GM12878 (cell line): ENCODE measurements at regions not wholly inside any gene's neighbourhood (a gene's known extent, or its start where the extent isn't known, plus 50 kb on each side); places are given as distances from the start of the nearest gene placed in this dataset.

Source experiments
- ATAC-seq: fragments of 200-7000 bp; cut with Tn5 transposase; 3 replicates; pipeline ENCODE4 v1.9.1; 2020; ENCODE audit warnings: mild to moderate bottlenecking, moderate library complexity
- BruUV-seq: library from RNA; stranded (reverse); fragments of 400-500 nt; replicated peaks from 2 replicates; lab custom pipeline; 2021; lab: Mats Ljungman, UMichigan
- CTCF ChIA-PET: fragments of 300-600 bp; sonication (Branson Sonifier 250); formaldehyde crosslinking; extraction: SDS; loops from one replicate; lab custom pipeline; 2021; ENCODE audit warnings: inconsistent platforms; lab: Yijun Ruan, JAX
- POLR2A ChIA-PET: fragments of 350-600 bp; formaldehyde crosslinking; extraction: SDS; loops from one replicate; lab custom pipeline; 2021; ENCODE audit warnings: inconsistent platforms; lab: Charles Lee
- RAD21 ChIA-PET: fragments of 300-600 bp; sonication (Branson Sonifier 250); formaldehyde crosslinking; loops from one replicate; lab custom pipeline; 2023; ENCODE audit warnings: antibody characterized with exemption; ENCODE audit not compliant: unreplicated experiment; lab: Charles Lee
- SMC1A ChIA-PET: fragments of 300-600 bp; sonication (Branson Sonifier 250); formaldehyde crosslinking; loops from one replicate; lab custom pipeline; 2023; ENCODE audit not compliant: unreplicated experiment, uncharacterized antibody; lab: Charles Lee
- DNase-seq: peaks from one replicate; pipeline ENCODE4 v3.0.0-alpha.2; 2011; ENCODE audit warnings: low read depth, low spot score
- FAIRE-seq: peaks from 3 replicates; lab custom pipeline; 2011; peaks lifted over from hg19 to GRCh38; lab: Jason Lieb, UNC
- H2AFZ ChIP-seq: 2 replicates; pipeline ENCODE4 v1.6.0; 2011; ENCODE audit warnings: low read depth, low read length, control low read depth; ENCODE audit not compliant: control insufficient read depth
- H3K27ac ChIP-seq: 2 replicates; pipeline ENCODE4 v1.5.1; 2011; ENCODE audit warnings: control low read depth; ENCODE audit not compliant: control insufficient read depth, insufficient read depth
- H3K27me3 ChIP-seq, 2 experiments: replicated peaks in 1 of 2; 2 replicates each; pipeline versions ENCODE4 v1.6.0 to v1.6.1; 2011; ENCODE audit warnings: low read length in 1 of 2; ENCODE audit not compliant: control insufficient read depth in 2 of 2, insufficient read depth in 2 of 2
- H3K36me3 ChIP-seq, 2 experiments: 2 replicates each; pipeline ENCODE4 v1.5.1; 2011; ENCODE audit warnings: low read length in 1 of 2; ENCODE audit not compliant: control insufficient read depth in 2 of 2, insufficient read depth in 2 of 2
- H3K4me1 ChIP-seq: 2 replicates; pipeline ENCODE4 v1.6.1; 2011; ENCODE audit warnings: mild to moderate bottlenecking, low read length, moderate library complexity, mixed read lengths; ENCODE audit not compliant: control insufficient read depth, insufficient read depth
- H3K4me2 ChIP-seq: 2 replicates; pipeline ENCODE4 v1.6.0; 2011; ENCODE audit warnings: control low read depth; ENCODE audit not compliant: control insufficient read depth, insufficient read depth
- H3K4me3 ChIP-seq: fragments of 200-600 bp; sonication (generic); 2 replicates; pipeline ENCODE4 v1.5.1; 2016
- H3K79me2 ChIP-seq: 2 replicates; pipeline ENCODE4 v1.6.0; 2011; ENCODE audit warnings: low read length; ENCODE audit not compliant: control insufficient read depth, insufficient read depth
- H3K9ac ChIP-seq: 2 replicates; pipeline ENCODE4 v1.8.0; 2011; ENCODE audit warnings: low read length, control low read depth, mixed read lengths; ENCODE audit not compliant: control insufficient read depth, insufficient read depth
- H3K9me3 ChIP-seq: replicated peaks from 3 replicates; pipeline ENCODE4 v1.5.1; 2011; ENCODE audit warnings: mild to moderate bottlenecking, low read length; ENCODE audit not compliant: control insufficient read depth, insufficient read depth
- H4K20me1 ChIP-seq: 2 replicates; pipeline ENCODE4 v1.6.0; 2011; ENCODE audit not compliant: control insufficient read depth, insufficient read depth
- CHD2 ChIP-seq: IDR thresholded peaks from 2 replicates; pipeline ENCODE4 v1.6.1; 2011; ENCODE audit warnings: low read depth, low read length, improper control_type of control experiment, borderline replicate concordance
- CREM ChIP-seq: IDR thresholded peaks from 2 replicates; pipeline ENCODE4 v1.6.1; 2014; ENCODE audit warnings: antibody characterized with exemption, low read depth
- EZH2 ChIP-seq: IDR thresholded peaks from 2 replicates; pipeline ENCODE4 v1.6.1; 2012; ENCODE audit warnings: low read depth, mild to moderate bottlenecking, control low read depth, inconsistent platforms, low read length, borderline replicate concordance; ENCODE audit not compliant: control insufficient read depth
- FOXM1 ChIP-seq: IDR thresholded peaks from 2 replicates; pipeline ENCODE4 v1.6.1; 2012; ENCODE audit warnings: low read depth, mild to moderate bottlenecking, inconsistent platforms, low read length, moderate library complexity
- GABPA ChIP-seq: IDR thresholded peaks from 2 replicates; pipeline ENCODE4 v1.6.1; 2014; ENCODE audit warnings: antibody characterized with exemption, low read depth, mild to moderate bottlenecking, inconsistent platforms
- IRF4 ChIP-seq: IDR thresholded peaks from 2 replicates; pipeline ENCODE4 v1.6.1; 2011; ENCODE audit warnings: low read depth, low read length
- MAX ChIP-seq: IDR thresholded peaks from 2 replicates; pipeline ENCODE4 v1.6.1; 2012; ENCODE audit warnings: low read depth, low read length, improper control_type of control experiment
- MYC ChIP-seq: IDR thresholded peaks from 2 replicates; pipeline ENCODE4 v1.6.1; 2011; ENCODE audit warnings: mild to moderate bottlenecking, low read length, moderate library complexity, inconsistent platforms; ENCODE audit not compliant: insufficient read depth, insufficient replicate concordance, insufficient read length, severe bottlenecking
- NFYB ChIP-seq: IDR thresholded peaks from 2 replicates; pipeline ENCODE4 v1.6.1; 2011; ENCODE audit warnings: low read depth, mild to moderate bottlenecking, low read length, improper control_type of control experiment, moderate library complexity; ENCODE audit not compliant: insufficient read depth
- NR2C1 ChIP-seq: fragments of 450-650 bp; IDR thresholded peaks from 2 replicates; pipeline ENCODE4 v1.6.1; 2017; ENCODE audit warnings: antibody characterized with exemption, mild to moderate bottlenecking, moderate library complexity
- POLR2AphosphoS5 ChIP-seq: IDR thresholded peaks from 2 replicates; pipeline ENCODE4 v1.6.1; 2011; ENCODE audit warnings: mild to moderate bottlenecking, low read length, inconsistent platforms
- REST ChIP-seq: IDR thresholded peaks from 2 replicates; pipeline ENCODE4 v1.6.1; 2012; ENCODE audit warnings: mild to moderate bottlenecking, low read depth, low read length
- SRF ChIP-seq, 2 experiments: IDR thresholded peaks; 2 replicates each; pipeline ENCODE4 v1.6.1; 2011; ENCODE audit warnings: low read depth in 2 of 2, low read length in 2 of 2, mild to moderate bottlenecking in 1 of 2, moderate library complexity in 1 of 2
- ZNF384 ChIP-seq: IDR thresholded peaks from 2 replicates; pipeline ENCODE4 v1.6.1; 2012; ENCODE audit warnings: low read depth, mild to moderate bottlenecking, low read length, improper control_type of control experiment, borderline replicate concordance
- ZNF592 ChIP-seq: fragments of 450-650 bp; IDR thresholded peaks from 2 replicates; pipeline ENCODE4 v1.6.1; 2017; ENCODE audit warnings: mild to moderate bottlenecking, moderate library complexity
- WGBS: methylation state at CpG from one replicate; pipeline ENCODE4 v1.1.6; 2016; ENCODE audit warnings: low lambda C conversion rate; ENCODE audit not compliant: insufficient replicate concordance, insufficient coverage; ENCODE audit errors: missing lambda C conversion rate; 5-methylcytosine and 5-hydroxymethylcytosine counted together
- in situ Hi-C: fragments of 300-500 bp; cut with MboI; formaldehyde crosslinking; loops from 9 replicates; pipeline ENCODE4 v1.14.3; 2018; ENCODE audit warnings: mixed read lengths
- intact Hi-C: fragments of 100-400 bp; cut with micrococcal nuclease; formaldehyde crosslinking; loops from one replicate; pipeline ENCODE4 v1.14.2; 2022; ENCODE audit not compliant: unreplicated experiment

- ChIA-PET CTCF (no interaction called here), SMC1A (no interaction called here), POLR2A (no interaction called here), RAD21 (no interaction called here)
- intact Hi-C loops, result no loop called here
- Histone ChIP-seq H3K4me3 (no peak overlapping the region), H3K9me3 (no peaks in the 10 kb centered on the region), H3K4me1 (no peaks in the 10 kb centered on the region), H3K79me2 (no peaks in the 10 kb centered on the region), H3K36me3 (no peaks in the 10 kb centered on the region), H3K4me2 (no peak overlapping the region), H3K27me3 (no peaks in the 10 kb centered on the region), H3K9ac (no peak overlapping the region), H2AFZ (no peak overlapping the region), H3K27ac (no peak overlapping the region), H4K20me1 (no peaks in the 10 kb centered on the region)
- in situ Hi-C loops, result no loop called here
- WGBS, result 40% methylated on average over 5 of the region's 5 CpGs
- FAIRE-seq (no peak), DNase-seq (no peak), ATAC-seq (no peak)
- TF ChIP-seq CREM (no peak), IRF4 (no peak), REST (peak; percentile 81), NFYB (no peak), ZNF592 (no peak), MAX (no peak), NR2C1 (no peak), CHD2 (no peak), EZH2 (no peak), ZNF384 (peak; percentile 52; the same call in 1 of the 2 replicates), FOXM1 (no peak), SRF (IDR thresholded peaks at IDR 0.05; ENCODE audit: low read depth in 2 of 2, low read length in 2 of 2) (no peak), MYC (no peak), GABPA (no peak), POLR2AphosphoS5 (no peak)
- no TSS peak for BruUV-seq
These were observed 187.6 kb downstream of the ADCYAP1 start for GRCh38 chr18:1092228-1092627.
